HG02973 (cell line): ENCODE measurements at regions not wholly inside any gene's neighbourhood (a gene's known extent, or its start where the extent isn't known, plus 50 kb on each side); places are given as distances from the start of the nearest gene placed in this dataset.
A peak's percentile ranks its signal among the peaks of the same experiment; 100 is the strongest.
"Not testable (repeated sequence)": the region's sequence is repeated elsewhere in the genome, so short reads cannot be mapped to it uniquely, and the experiment has no call there.

Source experiments
- ATAC-seq: cut with Tn5 transposase; IDR thresholded peaks from one replicate; pipeline ENCODE4 v1.9.1; 2021; ENCODE audit warnings: moderate library complexity; ENCODE audit not compliant: unreplicated experiment

DNA sequence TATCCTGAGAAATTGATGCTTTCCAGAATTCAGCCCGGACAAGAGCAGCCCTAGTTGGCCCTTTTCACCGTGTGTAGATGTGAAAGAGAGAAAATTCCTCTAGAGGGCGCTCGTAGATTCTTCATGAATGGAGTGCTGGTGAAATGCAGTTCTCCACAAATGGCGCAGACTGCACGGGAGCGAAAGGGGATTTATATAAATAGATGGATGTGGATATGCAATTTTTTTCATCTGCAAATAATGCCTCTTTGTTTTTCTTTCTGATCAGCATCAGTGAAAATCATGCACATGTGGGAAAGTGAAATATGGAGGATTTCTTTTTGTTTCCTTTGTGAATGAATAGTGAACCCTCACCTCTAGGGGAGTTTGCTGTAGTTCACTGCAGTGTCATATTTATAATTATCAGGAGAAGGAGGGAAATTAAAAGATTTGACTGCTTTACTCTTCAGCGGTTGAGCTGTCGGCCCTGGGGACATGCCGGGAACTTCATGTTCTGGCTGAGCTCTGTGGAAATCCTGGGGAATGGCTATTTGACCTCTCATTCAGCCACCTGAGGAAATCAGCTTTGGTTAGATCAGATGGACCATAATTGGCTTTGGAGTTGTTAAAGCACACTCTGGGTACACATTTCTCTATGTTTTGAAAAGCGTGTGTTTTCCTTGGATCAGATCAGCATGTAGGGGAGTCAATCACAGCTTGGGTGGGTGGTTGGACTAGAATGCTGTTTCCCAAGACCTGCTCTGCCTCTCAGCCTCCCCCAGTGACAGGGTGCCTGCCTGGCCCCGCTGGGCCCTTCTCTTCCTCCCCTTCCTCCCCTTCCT is 115.0 kb upstream of the SHISA3 start:
- peak; percentile 75 for ATAC-seq

DNA sequence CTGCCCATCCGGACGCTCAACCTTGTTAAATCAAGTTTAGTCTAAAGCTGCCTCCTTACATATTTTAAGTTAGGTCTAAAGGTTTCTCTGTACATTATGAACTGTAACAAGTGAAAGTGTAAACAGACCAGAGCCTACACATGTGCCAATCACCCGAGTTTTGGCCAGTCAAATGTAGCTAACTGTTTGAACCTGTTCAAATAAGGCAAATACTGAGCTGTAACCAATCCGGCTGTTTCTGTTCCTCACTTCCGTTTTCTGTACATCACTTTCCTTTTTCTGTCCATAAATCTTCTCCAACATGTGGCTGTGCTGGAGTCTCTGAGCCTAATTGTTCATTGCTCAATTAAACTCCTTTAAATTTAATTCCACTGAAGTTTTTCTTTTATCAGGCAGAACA is 113.3 kb upstream of the SHISA3 start:
- no peak for ATAC-seq

DNA sequence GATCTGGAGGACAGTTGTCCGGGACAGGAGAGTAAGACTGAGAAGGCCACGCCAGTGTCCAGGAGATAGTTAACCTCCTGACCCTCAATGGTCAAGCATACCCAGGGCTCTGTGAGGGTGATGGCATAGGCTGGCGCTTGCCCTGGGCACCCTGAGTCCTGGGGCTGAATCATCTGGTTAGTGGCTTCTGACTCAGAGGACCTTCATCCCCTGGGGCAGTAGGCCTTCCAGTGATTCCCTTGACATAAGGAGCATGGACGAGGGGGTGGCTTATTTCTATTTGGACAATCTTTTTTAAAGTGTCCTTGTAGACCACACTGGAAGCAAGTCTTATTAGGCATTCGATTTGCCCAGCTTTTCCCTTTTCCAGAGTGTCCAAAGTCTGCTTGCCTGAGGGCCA is 108.4 kb upstream of the SHISA3 start:
- ATAC-seq = not testable (repeated sequence)

DNA sequence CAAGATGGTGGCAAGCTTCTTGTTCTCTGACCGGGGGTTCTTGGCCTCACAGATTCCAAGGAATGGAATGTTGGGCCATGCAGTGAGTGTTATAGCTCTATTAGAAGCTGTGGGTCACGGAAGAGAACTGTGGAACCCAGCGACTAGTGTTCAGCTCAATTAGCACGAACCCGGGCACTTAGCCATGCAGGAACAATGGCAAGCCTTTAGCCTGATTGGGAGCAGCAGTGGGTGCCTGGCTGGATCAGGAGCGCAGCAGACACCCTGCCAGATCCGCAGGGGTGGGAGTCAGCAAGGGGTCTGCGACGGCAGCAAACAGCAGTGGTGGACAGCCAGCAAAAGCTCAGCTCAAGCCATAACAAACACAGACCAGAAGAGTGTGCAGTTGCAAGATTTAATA is 105.1 kb upstream of the SHISA3 start:
- ATAC-seq = not testable (repeated sequence)

DNA sequence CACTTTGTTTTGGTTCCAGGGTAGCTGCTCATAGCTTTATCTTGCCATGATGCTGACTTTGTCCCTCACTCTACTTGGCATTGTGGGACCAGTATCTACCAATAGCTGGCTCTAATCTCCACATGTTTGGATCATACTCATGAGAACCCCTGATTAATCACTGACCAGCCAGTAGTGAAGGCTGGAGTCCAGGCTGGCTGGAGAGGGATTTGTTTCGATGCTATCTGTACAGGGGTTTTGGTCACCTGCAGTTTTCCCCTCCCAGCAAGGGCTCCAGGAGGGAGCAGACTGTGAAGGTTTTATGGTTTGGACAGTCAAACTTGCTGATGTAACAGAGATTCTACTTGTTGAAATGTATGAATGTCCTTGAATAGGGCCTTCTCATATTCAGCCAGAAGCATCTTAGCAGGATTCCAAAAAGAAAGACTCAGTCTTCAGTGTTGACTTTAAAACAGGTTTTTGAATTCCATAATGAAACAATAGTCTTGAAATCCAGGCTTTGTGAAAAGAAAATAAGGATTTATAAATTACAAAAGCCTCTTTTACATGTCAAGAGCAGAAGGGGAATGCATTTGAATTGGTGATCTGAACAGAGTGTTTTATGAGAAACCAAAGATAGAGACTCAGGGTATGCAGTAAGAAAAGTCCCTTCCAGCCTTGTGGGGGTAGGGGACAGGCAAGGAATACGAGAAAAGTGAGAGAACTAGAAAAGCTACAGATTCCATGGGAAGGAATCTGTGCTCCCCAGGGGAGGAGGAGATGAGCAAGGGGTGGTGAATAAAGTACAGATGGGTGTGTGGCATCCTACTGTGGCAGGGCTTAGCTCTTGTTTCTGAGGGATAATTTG is 103.1 kb upstream of the SHISA3 start:
- no peak for ATAC-seq

DNA sequence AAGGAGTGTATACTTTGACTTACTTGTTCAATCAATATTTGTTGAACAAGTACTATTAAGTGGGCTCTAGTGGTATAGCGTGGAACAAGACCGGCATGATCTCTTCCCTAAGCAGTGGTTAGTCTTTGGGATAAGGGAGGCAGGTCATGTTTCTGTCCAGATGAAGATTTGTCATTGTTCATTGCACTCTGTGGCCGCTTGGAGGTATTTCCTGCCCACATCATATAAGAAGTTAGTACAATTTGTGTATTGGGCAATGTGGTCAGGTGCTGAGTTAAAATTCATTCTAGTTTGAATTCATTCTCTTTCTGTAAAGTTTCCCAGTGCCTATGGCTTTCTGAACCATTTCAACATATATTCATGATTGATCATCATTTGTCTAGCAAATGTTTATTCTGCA is 101.1 kb upstream of the SHISA3 start:
- ATAC-seq = no peak

DNA sequence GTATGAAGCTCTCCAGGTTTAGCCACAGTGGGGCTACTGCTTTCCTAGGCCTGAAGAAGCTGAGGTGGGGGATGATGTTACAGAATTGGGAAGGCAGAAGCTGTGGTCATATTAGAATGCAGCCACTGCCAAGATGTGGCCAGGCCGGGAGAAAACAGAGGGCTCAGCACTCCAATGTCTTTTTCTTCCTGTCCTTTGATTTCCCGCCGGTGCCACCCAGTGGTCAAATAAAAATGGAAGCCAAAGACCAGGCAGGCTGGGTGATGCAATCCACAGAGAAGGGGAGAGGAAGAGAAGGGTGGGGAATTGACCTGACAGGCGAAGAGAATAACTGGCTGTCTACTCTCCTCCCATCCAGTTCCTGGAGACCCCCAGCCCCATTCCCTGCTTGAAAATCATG is 94.9 kb upstream of the SHISA3 start:
- no peak for ATAC-seq

DNA sequence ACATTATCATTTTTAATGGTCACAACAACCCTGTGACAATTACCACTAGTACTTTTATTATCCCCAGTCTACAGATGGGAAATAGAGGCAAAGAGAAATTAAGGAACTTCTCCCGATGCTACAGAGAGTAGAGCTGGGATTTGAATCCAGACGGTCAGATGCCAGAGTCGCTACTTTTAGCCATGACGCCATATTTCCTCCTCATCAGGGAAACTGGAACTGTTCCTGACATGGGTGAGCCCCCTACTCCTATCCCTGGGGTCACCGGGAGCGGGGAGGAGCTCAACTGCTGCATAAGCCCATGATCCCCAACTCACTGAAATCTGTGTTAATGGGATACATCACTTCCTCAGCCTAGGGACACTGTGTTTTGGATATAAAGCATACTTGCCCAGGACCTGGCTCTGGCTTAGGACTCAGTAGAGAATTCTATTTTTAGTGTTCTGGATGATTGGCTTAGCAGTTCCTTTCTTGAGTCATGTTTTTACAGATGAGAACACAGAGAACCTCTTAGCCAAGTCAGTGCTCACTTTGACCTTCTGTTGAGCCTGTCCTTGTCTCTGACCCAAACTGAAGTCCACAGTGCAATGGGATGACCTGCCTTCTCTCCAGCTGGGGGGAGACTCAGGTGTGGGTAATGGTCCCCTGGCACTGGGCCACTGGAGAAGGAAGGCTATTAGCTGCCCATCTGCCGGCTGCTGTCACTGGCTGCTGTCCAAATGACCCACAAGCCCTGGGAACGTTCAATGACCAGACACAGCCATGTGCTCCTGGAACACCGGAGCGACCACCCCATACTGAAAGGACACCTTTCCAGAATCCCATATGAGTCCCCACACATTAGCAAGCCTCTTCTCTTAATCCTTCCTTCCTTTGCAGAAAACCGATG is 90.8 kb upstream of the SHISA3 start:
- no peak for ATAC-seq

DNA sequence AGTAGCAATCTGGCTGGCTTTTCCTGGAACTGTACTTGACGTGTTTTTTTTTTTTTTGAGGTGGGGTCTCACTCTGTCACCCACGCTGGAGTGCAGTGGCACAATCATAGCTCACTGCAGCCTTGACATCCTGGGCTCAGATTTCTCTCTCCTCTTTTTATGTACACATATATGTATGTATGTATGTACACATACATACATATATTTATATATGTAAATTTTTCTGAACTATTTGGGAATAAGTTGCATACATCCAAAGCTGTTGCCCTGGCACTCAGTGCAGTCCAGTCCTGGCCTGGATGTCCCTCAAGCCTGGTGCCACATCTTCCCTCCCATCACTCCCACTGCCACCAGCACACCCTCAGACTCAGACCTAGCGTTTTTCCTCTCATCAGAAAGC is 89.0 kb upstream of the SHISA3 start:
- ATAC-seq = no peak

DNA sequence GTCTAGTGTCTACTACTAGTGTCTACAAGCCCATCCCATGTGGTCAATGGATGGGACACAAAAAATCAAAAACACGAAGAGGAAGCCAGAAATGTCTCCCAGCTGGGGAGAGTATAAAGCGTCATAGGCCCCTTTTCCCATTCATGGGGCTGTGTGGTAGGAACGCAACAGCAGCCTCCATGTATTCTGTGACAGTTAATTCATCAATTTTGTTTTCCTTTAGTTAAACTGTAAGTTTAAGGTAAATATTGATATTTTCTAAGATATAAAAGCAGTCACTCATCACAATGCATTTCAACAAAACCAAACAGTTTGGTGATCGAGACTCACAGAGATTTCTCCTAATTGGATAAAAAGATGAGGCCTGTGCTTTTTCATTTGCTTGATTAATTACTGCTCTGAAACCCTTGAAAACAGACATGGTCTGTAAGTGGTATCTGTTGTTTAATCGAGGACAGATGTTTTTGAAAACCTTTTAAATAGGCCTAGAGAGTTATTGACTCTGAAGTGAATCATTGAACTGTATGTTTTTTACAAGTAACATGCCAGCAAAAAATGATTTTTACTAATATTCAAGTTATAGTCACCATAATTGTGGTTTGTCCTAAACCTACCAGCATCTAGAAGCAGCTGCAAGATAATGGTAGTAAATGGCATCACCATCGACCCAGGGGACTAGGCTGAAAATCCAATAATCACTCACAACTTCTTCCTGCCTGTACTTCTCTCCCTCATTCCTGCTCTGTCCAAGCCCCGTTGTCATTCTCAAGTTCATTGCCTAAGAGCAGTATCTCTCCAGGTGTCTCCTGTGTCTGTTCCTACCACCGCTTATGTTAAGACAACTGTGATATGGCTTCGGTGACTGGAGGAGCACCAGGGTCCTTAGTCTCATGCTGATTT is 87.7 kb upstream of the SHISA3 start:
- no peak for ATAC-seq

DNA sequence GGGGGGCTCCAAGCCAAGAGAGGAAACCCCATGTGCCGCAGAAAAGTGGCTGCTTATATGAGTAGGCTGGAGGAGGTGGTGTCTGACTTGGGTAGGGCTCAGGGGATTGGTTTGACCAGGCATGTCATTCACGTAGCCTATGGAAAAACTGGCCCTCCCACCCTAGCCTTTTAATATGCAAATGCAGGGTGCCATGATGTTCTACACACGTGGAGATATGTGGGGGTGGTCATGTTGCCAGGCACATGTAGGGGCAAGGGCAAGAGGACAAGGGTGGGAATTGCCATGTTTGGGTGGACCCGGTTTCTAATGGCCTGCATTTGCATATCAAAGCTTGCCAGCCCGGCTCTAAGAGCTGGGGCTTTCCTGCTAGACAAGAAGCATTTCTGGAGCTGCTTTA is 86.9 kb upstream of the SHISA3 start:
- no peak for ATAC-seq

DNA sequence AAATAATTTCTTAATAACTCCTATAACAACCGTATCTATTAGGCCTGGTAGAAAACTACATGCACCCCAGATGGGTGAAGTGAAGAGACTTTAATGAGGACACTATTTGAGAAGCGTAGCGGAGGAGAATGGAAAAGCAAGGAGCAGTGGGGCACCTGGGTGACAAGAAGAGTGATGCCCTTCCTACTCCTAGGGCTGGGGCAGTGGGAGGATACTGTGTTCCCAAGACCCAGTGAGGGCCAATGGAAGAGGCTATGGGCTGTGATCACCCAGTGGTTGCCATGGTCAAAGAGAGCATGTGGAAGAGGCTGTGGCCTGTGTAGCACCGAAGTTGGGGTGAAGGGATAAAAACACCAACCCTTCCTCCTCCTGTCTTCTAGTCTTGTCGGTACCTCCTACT is 86.5 kb upstream of the SHISA3 start:
- no peak for ATAC-seq

DNA sequence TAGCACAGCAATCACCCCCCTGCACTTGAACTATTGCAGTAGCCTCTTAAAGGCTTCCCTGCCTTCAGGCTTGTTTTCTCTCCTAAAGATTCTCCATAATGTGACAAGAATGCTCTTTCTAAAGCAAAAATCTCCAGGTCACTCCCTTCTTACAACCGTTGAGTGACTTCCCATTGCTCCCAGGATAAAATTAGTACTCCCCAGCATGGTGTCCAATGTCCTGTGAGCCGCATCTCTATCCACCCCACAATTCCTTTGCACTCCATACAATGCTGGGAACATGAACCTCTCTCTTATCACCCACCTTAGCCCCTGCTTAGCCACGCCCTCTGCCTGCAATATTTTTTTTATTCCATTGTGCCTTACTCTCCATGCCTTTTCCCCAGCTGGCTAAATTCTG is 85.7 kb upstream of the SHISA3 start:
- no peak for ATAC-seq

DNA sequence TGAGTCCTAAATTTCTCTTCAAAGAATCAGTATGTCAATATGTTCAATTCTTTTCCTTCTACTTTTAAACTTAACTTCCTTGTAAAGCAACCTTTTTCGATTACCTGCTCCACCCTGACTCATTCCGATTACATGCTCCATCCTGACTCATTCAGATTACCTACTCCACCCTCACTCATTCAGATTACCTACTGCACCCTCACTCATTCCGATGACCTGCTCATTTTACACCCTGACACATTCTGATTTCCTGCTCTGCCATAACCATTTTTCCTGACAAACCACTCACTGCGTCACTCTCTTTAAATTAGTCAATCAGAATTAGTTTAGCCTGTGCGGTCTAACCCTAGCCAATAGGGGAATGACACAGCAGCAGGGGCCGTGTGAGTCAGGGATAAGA is 83.9 kb upstream of the SHISA3 start:
- ATAC-seq = not testable (repeated sequence)

DNA sequence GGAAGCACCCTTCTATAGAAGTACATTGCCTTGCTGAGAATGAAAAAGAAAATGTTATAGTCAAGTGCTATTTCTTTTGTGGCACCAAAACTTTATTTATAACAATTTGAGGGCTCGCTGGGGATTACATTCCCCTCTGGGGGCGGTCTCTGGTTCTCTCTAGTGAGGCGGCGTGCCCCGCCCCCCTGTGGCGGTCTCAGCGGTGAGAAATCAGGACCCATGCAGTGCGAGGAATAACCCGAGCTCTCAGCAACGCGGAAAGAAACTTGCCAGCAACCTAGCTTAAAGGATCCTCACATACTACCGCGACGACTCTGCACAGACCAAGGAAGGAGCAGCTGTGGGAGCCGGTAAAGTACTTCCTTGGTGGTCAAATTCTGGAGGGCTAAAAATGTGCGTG is 83.4 kb upstream of the SHISA3 start:
- ATAC-seq = no peak

DNA sequence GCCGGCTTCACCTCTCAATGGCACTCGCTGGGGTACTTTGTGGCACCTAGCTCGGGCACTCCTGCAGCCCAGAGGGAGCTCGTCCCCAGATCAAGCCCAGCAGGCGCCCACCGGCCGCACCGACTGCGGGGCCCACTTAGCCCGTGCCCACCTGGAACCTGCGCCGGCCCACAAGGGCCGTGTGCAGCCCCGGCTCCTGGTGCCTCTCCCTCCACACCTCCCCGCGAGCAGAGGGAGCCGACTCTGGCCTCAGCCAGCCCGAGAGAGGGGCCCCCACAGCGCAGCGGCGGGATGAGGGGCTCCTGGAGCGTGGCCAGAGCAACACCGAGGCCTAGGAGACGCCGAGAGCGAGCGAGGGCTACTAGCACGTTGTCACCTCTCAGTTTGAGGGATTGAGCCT is 82.1 kb upstream of the SHISA3 start:
- ATAC-seq = no peak

DNA sequence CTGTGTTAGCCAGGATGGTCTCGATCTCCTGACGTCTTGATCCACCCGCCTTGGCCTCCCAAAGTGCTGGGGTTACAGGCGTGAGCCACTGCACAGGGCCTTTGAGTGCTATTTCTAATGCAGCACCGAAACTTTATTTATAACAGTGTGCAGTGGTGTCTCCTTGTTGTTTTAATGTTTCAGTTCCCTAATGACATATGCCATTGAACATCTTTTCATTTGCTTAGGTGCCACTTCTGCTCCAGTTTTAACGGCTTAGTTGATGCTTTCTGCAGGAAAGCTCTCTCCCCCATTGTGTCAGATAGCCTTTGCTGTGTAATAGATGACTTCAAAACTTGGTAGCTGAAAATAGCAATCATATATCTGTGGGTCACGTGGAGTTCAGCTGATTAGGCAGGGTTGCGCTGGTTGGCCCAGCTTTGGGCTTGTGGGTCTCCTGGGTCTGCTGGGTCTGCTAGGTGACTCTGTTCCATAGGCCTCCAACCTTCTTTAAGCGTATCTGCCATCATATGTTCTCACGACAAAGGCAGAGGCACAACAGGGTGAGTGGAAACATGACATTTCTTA is 76.4 kb upstream of the SHISA3 start:
- ATAC-seq = no peak

DNA sequence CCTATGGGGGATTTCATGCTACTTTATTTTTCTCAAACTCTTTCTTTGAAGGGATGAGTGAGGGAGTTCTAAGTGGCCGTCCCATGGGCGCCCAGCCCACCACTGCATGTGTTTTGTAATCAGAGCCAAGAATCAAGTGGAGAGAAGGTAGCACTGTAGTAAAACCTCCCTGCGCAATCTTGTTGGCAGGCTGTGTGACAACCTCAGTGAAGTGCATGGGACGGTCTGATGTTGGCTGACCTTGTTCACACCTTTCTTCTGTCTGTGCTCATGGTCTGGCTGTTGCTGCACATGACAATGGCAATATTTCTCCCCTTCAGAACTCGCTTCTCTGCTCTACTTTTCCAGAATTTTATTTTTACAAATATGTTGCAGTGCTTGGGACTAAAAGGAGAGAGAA is 71.2 kb upstream of the SHISA3 start:
- ATAC-seq = no peak

DNA sequence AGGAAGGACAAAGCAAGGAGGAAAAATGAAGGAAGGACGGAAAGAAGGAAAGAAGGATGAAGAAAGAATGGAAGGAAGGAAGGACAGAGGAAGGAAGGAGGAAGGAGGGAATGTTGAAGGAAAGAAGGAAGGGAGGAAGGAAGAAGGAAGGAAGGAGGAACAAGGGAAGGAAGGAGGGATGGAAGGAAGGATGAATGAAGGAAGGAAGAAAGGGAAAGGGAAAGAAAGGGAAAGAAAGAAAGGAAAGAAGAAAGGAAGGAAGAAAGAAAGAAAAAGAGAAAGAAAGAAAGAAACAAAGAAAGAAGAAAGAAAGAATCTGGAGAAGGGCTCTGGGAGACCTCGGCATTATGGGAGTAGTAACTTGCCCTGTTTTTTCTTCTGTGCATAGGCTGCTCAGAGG is 70.8 kb upstream of the SHISA3 start:
- ATAC-seq = no peak

DNA sequence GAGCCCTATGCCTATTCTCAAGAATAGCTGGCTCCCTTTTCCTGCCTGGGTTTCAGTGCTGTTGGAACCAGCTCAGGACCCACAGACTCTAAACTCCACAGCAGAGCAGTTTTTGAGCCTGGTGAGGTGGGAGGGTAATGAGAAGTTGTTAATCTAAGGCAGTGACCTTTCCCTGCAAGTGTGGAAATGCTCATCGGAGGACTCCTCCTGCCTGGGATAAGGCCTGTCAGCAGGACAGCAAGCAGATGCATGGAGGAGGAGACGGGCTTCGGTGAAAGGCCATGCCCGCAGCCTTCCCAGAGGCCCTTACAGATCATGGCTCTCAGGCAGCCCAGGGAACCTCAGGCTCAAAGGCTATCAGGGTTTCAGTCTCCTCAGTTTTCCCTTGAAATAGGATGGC is 70.0 kb upstream of the SHISA3 start:
- ATAC-seq = no peak
